ENCODE measurements at regions not wholly inside any gene's neighbourhood (a gene's known extent, or its start where the extent isn't known, plus 50 kb on each side); places are given as distances from the start of the nearest gene placed in this dataset.
A peak's percentile ranks its signal among the peaks of the same experiment; 100 is the strongest.

GRCh38 chr4:53854991-53855568 lies 209.3 kb downstream of the CHIC2 start:
- TF ChIP-seq POLR2A (IDR thresholded peaks at IDR 0.05) = no peak
- TF ChIP-seq CTCF (IDR thresholded peaks at IDR 0.05) = no peak
- no peaks in the 10 kb centered on the region for H3K27me3 ChIP-seq
- peak overlapping the region in 2 of 3 donors; percentile 56 to 65 for H3K27ac ChIP-seq
- H3K4me1 ChIP-seq = peaks cover 13 to 20% of the 10 kb centered on the region in 2 donors
- intact Hi-C loops (cut with DNase I) = no loop called here
- no peak for DNase-seq
- 69 to 73% methylated on average over 3 of the region's 3 CpGs for WGBS, 2 donors
- no peak overlapping the region for H3K4me3 ChIP-seq (replicated peaks in 1 of 3)
- no peaks in the 10 kb centered on the region for H3K9me3 ChIP-seq
- H3K36me3 ChIP-seq = no peaks in the 10 kb centered on the region

GRCh38 chr4:53852343-53852742 lies 212.1 kb downstream of the CHIC2 start:
- TF ChIP-seq POLR2A (IDR thresholded peaks at IDR 0.05) (no peak), CTCF (IDR thresholded peaks at IDR 0.05) (no peak)
- peak overlapping the region in 1 of 3 donors; percentile 52 for H3K27ac ChIP-seq
- 25 to 47% methylated on average over 5 of the region's 5 CpGs for WGBS, 2 donors
- peaks cover 13 to 20% of the 10 kb centered on the region in 2 donors for H3K4me1 ChIP-seq
- H3K4me3 ChIP-seq (replicated peaks in 1 of 3) = no peak overlapping the region
- peak in 1 of 2 donors; percentile 7 for DNase-seq
- no peaks in the 10 kb centered on the region for H3K27me3 ChIP-seq
- intact Hi-C loops (cut with DNase I) = no loop called here
- no peaks in the 10 kb centered on the region for H3K36me3 ChIP-seq
- H3K9me3 ChIP-seq = no peaks in the 10 kb centered on the region

DNA sequence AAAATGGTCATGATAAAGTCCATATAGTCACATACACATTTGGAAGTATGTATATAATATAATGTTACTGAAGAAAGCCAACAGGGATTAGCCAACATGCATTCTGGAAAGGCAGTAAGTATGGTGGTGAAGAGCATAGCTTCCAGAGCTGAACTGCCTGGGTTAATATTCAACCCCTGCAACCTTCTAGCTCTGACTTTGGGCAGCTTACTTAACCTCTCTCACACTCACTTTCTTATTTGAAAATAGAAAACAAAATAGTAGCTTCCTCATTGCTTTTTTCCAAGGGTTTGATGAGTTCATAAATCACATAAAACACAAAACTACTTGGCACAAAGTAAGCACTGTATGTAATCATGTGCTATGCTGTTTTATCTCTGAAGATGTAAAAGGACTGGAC lies 216.4 kb downstream of the CHIC2 start:
- TF ChIP-seq POLR2A (IDR thresholded peaks at IDR 0.05) (no peak), CTCF (IDR thresholded peaks at IDR 0.05) (no peak)
- DNase-seq = no peak
- intact Hi-C loops (cut with DNase I) = no loop called here
- Histone ChIP-seq H3K4me1 (peaks cover 0 to 5% of the 10 kb centered on the region in 2 donors), H3K4me3 (replicated peaks in 1 of 3) (no peak overlapping the region), H3K27me3 (no peaks in the 10 kb centered on the region), H3K27ac (no peak overlapping the region), H3K9me3 (no peaks in the 10 kb centered on the region), H3K36me3 (no peaks in the 10 kb centered on the region)

GRCh38 chr4:53844551-53844950 lies 219.9 kb downstream of the CHIC2 start:
- no peaks in the 10 kb centered on the region for H3K27me3 ChIP-seq
- 97% methylated on average over 2 of the region's 2 CpGs for WGBS, 2 donors
- no peaks in the 10 kb centered on the region for H3K36me3 ChIP-seq
- intact Hi-C loops (cut with DNase I) = no loop called here
- no peak overlapping the region for H3K27ac ChIP-seq
- H3K4me1 ChIP-seq = no peaks in the 10 kb centered on the region
- TF ChIP-seq CTCF (IDR thresholded peaks at IDR 0.05) (no peak), POLR2A (IDR thresholded peaks at IDR 0.05) (no peak)
- no peak overlapping the region for H3K4me3 ChIP-seq (replicated peaks in 1 of 3)
- H3K9me3 ChIP-seq = no peaks in the 10 kb centered on the region
- DNase-seq = no peak

- intact Hi-C loops (cut with DNase I) = no loop called here
- no peaks in the 10 kb centered on the region for H3K4me1 ChIP-seq
- no peak for DNase-seq
- no peak overlapping the region for H3K4me3 ChIP-seq (replicated peaks in 1 of 3)
- no peaks in the 10 kb centered on the region for H3K36me3 ChIP-seq
- no peaks in the 10 kb centered on the region for H3K9me3 ChIP-seq
- TF ChIP-seq CTCF (IDR thresholded peaks at IDR 0.05) (no peak), POLR2A (IDR thresholded peaks at IDR 0.05) (no peak)
- WGBS, 2 donors = 75 to 84% methylated on average over 3 of the region's 3 CpGs
- no peaks in the 10 kb centered on the region for H3K27me3 ChIP-seq
- no peak overlapping the region for H3K27ac ChIP-seq
Observed at GRCh38 chr4:53844133-53844532, 220.3 kb downstream of the CHIC2 start.
